ENCODE measurements at regions not wholly inside any gene's neighbourhood (a gene's known extent, or its start where the extent isn't known, plus 50 kb on each side); places are given as distances from the start of the nearest gene placed in this dataset.

DNA sequence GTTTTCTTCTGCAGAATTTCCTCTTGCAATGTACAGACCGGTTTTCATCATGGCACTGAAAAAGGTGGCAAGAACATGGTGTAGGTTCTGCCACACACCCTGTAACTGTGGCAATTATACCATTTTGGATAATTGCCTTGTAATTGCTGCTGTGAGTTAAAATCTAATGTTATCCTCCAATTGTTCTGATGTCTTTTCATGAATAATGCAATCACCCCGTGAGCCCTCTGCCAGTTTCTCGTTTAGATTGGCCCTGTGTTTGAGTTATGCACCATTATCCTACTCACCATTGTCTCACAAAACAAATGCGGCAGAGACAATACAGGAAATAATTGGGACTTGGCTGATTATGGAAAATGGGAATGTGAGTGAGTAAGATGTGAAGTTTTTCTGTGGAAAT lies 61.8 kb upstream of the MTNR1B start (continued):
- no peak for TF ChIP-seq MTF1 (CRISPR knock-in tag; IDR thresholded peaks at IDR 0.05)
- TF ChIP-seq EED (CRISPR knock-in tag; IDR thresholded peaks at IDR 0.05), result no peak
- TF ChIP-seq MTERF4 (CRISPR knock-in tag; IDR thresholded peaks at IDR 0.05), result no peak

DNA sequence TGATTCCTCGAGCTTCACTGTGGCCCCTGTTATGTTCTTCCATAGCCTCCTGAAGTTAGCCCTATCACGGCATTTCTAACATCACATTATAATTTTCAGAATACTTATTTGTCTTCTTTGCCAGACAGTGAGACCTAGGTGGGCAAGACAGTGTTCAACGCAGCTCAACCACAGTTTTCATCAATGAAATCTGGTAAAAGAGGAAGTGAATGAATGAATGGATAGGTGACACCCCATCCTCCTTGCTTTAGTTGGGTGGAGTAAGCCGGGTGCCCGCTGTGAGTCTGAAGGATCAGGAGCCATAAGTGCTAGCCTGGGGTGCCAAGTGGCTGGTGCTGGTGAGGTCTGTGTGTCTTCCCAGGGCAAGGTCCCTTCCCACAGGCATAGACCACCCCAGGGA lies 60.2 kb upstream of the MTNR1B start:
- Histone ChIP-seq H3K9ac (ENCODE audit: insufficient read depth, low read depth, low read length) (no peak overlapping the region), H3K27ac (ENCODE audit: extremely low read length, insufficient read depth, low read length) (no peak overlapping the region), H3K9me3 (ENCODE audit: low read length) (no peaks in the 10 kb centered on the region), H3K4me1 (ENCODE audit: insufficient read depth, low read length) (no peaks in the 10 kb centered on the region), H2AFZ (ENCODE audit: low read length) (no peak overlapping the region), H3K36me3 (replicated peaks in 1 of 2; ENCODE audit: control insufficient read depth in 1 of 2, insufficient read depth in 2 of 2, low read length in 2 of 2) (no peaks in the 10 kb centered on the region), H3K79me2 (ENCODE audit: insufficient read depth, low read length) (no peaks in the 10 kb centered on the region), H4K20me1 (ENCODE audit: insufficient read depth, low read length) (no peaks in the 10 kb centered on the region), H3K4me2 (ENCODE audit: low read depth, low read length) (no peak overlapping the region), H3K4me3 (replicated peaks in 1 of 3; ENCODE audit: insufficient read depth in 1 of 3, low read depth in 2 of 3, low read length in 3 of 3) (no peak overlapping the region), H3K27me3 (ENCODE audit: control insufficient read depth in 1 of 2, insufficient read depth in 2 of 2, low read length in 2 of 2) (no peaks in the 10 kb centered on the region)
- intact Hi-C loops (cut with micrococcal nuclease; ENCODE audit: unreplicated experiment), result no loop called here
- BruUV-seq (replicated peaks), result no TSS peak
- in situ Hi-C loops (cut with HindIII; ENCODE audit: extremely low pct_ligation_motif_present, low pct_unique_long_range_greater_than_20kb), result no loop called here
- no peak for FAIRE-seq
- CTCF ChIA-PET (ENCODE audit: low intra/inter-chr PET ratio, low total read pairs), result no interaction called here
- TF ChIP-seq, protein P1, sequence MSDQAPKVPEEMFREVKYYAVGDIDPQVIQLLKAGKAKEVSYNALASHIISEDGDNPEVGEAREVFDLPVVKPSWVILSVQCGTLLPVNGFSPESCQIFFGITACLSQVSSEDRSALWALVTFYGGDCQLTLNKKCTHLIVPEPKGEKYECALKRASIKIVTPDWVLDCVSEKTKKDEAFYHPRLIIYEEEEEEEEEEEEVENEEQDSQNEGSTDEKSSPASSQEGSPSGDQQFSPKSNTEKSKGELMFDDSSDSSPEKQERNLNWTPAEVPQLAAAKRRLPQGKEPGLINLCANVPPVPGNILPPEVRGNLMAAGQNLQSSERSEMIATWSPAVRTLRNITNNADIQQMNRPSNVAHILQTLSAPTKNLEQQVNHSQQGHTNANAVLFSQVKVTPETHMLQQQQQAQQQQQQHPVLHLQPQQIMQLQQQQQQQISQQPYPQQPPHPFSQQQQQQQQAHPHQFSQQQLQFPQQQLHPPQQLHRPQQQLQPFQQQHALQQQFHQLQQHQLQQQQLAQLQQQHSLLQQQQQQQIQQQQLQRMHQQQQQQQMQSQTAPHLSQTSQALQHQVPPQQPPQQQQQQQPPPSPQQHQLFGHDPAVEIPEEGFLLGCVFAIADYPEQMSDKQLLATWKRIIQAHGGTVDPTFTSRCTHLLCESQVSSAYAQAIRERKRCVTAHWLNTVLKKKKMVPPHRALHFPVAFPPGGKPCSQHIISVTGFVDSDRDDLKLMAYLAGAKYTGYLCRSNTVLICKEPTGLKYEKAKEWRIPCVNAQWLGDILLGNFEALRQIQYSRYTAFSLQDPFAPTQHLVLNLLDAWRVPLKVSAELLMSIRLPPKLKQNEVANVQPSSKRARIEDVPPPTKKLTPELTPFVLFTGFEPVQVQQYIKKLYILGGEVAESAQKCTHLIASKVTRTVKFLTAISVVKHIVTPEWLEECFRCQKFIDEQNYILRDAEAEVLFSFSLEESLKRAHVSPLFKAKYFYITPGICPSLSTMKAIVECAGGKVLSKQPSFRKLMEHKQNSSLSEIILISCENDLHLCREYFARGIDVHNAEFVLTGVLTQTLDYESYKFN (CRISPR knock-in tag; conservative IDR thresholded peaks at IDR 0.05), result no peak
- TF ChIP-seq POLR2AphosphoS2 (IDR thresholded peaks at IDR 0.05; ENCODE audit: low read depth, low read length), result no peak
- TF ChIP-seq ZNF501 (CRISPR knock-in tag; IDR thresholded peaks at IDR 0.05), result no peak
- TF ChIP-seq ZNF780A (CRISPR knock-in tag; IDR thresholded peaks at IDR 0.05), result no peak
- TF ChIP-seq POGZ (CRISPR knock-in tag; IDR thresholded peaks at IDR 0.05), result no peak
- TF ChIP-seq ZNF644 (CRISPR knock-in tag; IDR thresholded peaks at IDR 0.05; ENCODE audit: low read depth), result no peak
- no peak for TF ChIP-seq GABPB1 (CRISPR knock-in tag; IDR thresholded peaks at IDR 0.05)
- TF ChIP-seq MXI1 (IDR thresholded peaks at IDR 0.05; ENCODE audit: borderline replicate concordance, low read depth, low read length), result no peak
- TF ChIP-seq, protein P2, sequence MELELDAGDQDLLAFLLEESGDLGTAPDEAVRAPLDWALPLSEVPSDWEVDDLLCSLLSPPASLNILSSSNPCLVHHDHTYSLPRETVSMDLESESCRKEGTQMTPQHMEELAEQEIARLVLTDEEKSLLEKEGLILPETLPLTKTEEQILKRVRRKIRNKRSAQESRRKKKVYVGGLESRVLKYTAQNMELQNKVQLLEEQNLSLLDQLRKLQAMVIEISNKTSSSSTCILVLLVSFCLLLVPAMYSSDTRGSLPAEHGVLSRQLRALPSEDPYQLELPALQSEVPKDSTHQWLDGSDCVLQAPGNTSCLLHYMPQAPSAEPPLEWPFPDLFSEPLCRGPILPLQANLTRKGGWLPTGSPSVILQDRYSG (CRISPR knock-in tag; IDR thresholded peaks at IDR 0.05), result no peak
- no peak for TF ChIP-seq ZNF292 (CRISPR knock-in tag; IDR thresholded peaks at IDR 0.05; ENCODE audit: borderline replicate concordance, low read depth)
- TF ChIP-seq, protein P3, sequence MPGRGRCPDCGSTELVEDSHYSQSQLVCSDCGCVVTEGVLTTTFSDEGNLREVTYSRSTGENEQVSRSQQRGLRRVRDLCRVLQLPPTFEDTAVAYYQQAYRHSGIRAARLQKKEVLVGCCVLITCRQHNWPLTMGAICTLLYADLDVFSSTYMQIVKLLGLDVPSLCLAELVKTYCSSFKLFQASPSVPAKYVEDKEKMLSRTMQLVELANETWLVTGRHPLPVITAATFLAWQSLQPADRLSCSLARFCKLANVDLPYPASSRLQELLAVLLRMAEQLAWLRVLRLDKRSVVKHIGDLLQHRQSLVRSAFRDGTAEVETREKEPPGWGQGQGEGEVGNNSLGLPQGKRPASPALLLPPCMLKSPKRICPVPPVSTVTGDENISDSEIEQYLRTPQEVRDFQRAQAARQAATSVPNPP (CRISPR knock-in tag; IDR thresholded peaks at IDR 0.05), result no peak
- no peak for TF ChIP-seq ELF1 (CRISPR knock-in tag; IDR thresholded peaks at IDR 0.05)
- no peak for DNase-seq (ENCODE audit: low spot score)
- POLR2A ChIA-PET, result no interaction called here
- ATAC-seq, result no peak
- 29% methylated on average over 5 of the region's 5 CpGs for WGBS (ENCODE audit: low lambda C conversion rate)
